Esophagus muscularis mucosa (tissue), 4 donors: ENCODE measurements at regions not wholly inside any gene's neighbourhood (a gene's known extent, or its start where the extent isn't known, plus 50 kb on each side); places are given as distances from the start of the nearest gene placed in this dataset.

ENCODE experiments used
- CTCF ChIP-seq, 3 experiments: fragments of 200-600 bp in 2 of 3; fragments of 450-650 bp in 1 of 3; sonication (generic) in 2 of 3; IDR thresholded peaks; one replicate each; pipeline ENCODE4 v1.5.1; 2017 to 2019; ENCODE audit warnings: antibody characterized with exemption in 3 of 3, mild to moderate bottlenecking in 2 of 3, moderate library complexity in 1 of 3
- EP300 ChIP-seq: sonication (generic); formaldehyde crosslinking; IDR thresholded peaks from one replicate; pipeline ENCODE4 v1.6.1; 2017; ENCODE audit warnings: antibody characterized with exemption
- POLR2A ChIP-seq: fragments of 450-650 bp; IDR thresholded peaks from one replicate; pipeline ENCODE4 v1.6.1; 2017; ENCODE audit warnings: antibody characterized with exemption, moderate library complexity, mild to moderate bottlenecking, low read depth
- POLR2AphosphoS5 ChIP-seq, 2 donors: sonication (generic); formaldehyde crosslinking; IDR thresholded peaks; one replicate each; pipeline ENCODE4 v1.6.1; 2017; ENCODE audit warnings: antibody characterized with exemption in 2 of 2

- TF ChIP-seq CTCF (IDR thresholded peaks at IDR 0.05) = no peak
- TF ChIP-seq EP300 = no peak
- no peak for TF ChIP-seq POLR2AphosphoS5 (IDR thresholded peaks at IDR 0.05)
- TF ChIP-seq POLR2A = no peak
Observed at GRCh38 chr9:115914291-115914690, 239.3 kb upstream of the PAPPA start.
